ENCODE measurements at regions not wholly inside any gene's neighbourhood (a gene's known extent, or its start where the extent isn't known, plus 50 kb on each side); places are given as distances from the start of the nearest gene placed in this dataset.
"Not testable (repeated sequence)": the region's sequence is repeated elsewhere in the genome, so short reads cannot be mapped to it uniquely, and the experiment has no call there.

DNA sequence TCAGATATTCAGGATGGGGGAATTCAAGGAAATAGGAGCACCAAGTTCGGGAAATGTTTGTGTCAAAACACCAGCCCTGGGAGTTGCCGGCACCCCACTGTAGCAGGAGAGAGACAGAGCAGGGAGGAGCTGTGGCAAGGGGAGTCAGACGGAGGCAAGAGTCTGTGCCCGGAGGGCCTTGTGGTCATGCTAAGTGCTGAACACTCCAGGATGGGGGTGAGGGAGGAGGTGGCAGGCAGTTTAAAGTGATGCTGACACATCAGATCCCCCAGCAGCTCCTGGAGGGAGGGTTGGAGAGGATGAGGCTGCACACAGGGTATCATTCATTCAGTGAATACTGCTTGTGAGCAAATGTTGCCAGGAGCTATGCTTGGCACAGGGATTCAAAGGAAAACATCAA, 150.3 kb upstream of the ETV3 start:
- FAIRE-seq: no peak

- no peak for FAIRE-seq
Observed at GRCh38 chr1:157288006-157288405, 149.8 kb upstream of the ETV3 start.

DNA sequence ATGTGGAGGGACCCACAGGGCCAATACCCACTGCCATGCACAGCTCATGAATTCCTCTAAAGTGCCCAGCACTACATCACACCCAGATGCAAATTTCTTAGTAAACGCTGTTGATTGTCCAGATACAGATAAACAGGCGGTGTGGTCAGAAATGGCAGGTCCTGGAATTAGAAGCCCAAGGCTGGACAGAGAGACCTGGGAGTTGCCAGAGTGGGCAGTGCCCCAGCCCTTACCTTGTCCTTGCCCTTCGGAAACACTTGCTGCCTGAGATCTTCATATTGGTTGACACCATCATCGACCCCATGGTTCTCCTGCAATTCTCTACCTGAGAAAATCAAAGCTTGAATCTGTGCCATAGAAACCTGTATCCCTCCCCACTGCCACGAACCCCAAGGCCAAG, 149.3 kb upstream of the ETV3 start:
- no peak for FAIRE-seq

DNA sequence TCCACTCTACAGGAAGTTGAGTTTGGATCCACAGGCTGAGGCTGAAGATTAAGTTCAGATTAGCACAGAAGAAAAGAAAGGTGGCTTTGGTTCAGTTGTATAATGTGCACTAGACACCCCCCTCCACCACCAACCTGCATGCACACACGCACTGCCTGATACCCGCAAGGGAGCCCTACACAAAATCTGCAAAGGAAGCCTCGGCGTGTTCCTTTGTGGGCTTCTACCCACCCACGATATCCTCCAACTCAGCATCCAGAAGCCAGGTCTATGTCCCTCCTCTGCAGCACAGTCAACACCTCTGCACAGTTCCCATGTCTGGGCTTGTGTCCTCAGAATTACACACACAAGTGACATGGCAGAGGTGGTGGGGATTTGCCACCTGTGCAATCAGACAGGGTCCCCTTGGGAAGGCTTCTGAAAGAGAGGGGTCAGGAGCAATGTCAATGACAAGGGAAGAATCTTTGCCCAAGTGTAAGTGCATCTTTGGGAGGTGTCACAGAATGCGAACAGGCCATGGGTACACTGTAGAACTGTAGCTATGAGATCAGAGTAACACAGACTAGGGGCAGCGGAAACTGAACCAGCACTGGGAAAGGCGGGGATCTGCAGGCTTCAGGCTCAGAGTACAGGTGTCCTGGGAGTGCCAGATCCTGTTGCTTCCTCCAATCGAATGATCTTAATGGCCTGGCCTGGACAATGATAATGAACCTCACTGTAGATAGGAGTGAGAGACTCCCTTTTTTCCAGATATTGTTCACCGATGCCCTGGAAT, 148.6 kb upstream of the ETV3 start:
- no peak for FAIRE-seq

GRCh38 chr1:157286096-157286495, 147.9 kb upstream of the ETV3 start:
- no peak for FAIRE-seq

DNA sequence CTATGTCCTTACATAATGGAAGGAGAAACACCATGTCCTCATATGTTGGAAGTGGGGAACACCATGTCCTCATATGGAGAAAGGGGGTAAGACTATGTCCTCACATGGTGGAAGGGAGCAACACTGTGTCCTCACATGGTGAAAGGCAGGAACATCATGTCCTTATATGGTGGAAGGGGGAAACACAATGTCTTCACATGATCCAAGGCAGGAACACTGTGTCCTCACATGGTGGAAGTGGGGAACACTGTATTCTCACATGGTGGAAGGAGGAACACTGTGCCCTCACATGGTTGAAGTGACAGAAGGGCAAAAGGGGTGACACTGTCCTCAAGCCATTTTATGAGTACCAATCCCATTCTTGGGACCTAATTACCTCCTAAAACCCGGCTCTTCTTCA, 146.3 kb upstream of the ETV3 start:
- no peak for FAIRE-seq

DNA sequence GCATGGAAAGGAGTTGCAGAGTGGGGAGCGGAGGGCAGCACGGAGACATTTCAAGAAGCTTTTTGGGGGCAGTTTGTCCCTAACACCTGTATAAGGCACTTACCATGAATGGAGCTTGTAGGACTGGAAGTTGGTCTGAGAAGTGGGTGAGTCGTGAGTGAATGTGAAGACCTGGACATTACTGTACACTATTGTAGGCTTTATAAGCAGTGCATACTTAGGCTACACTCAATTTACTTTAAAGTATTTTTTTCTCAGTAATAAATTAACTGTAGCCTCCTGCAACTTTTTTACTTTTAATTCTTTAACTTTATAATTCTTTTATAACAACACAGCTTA, 141.6 kb upstream of the ETV3 start:
- no peak for FAIRE-seq

DNA sequence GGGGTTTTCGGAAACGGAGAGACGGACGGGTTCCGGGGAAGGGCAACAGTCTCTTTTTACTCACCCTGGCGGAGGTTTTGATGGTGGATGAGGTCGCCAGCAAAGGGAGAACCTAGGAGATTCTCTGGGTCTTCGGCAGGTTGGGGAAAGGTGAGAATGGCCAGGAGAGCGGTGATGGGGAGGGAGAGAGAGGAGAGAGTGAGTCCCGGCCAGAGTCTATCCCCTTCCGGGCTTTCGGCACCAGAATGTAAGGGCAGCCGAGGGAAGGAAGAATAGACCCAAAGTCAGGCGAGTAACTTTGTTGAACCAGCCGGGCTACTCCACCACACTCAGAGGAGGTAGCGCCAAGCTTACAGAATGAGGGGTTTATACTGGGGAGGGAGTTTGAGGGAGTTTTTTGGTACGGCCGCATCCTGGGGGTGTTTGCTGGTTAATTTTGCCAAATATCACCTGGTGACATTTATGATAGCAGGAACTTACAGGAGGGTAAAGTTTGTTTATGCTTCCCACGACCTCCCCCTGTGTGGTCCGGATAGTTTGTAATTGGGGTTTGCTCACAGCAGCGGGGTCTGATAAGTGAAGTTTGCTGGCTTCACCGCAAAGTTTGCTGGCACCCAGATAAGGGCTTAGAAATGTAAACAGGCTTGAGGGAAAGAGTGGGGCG, 141.1 kb upstream of the ETV3 start:
- no peak for FAIRE-seq

- no peak for FAIRE-seq
Observed at GRCh38 chr1:157278383-157279137, 140.4 kb upstream of the ETV3 start.

DNA sequence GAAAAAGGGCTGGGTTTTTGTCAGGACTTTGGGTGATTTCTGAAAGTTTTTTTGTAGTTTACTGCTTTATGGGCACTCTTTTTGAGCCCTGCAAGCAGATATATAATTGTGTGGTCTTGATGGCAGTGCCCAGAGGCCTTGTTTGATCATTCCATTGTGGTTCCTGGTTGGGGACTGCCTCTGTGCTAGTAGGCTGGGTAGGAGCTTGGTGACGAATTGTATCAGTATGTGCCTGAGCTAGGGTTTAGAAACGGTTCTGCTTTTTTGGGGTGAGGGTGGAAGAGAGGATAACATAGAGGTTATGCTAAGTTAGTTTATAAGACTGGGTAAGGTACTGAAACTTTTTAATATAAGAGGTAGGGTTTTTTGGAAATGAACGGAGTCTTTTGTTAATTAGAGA, 139.7 kb upstream of the ETV3 start:
- FAIRE-seq: no peak

GRCh38 chr1:157277281-157277680, 139.1 kb upstream of the ETV3 start:
- FAIRE-seq: no peak

GRCh38 chr1:157274698-157275534, 136.7 kb upstream of the ETV3 start:
- FAIRE-seq: no peak

- no peak for FAIRE-seq
Observed at GRCh38 chr1:157272729-157273524, 134.7 kb upstream of the ETV3 start.

- no peak for FAIRE-seq
Observed at GRCh38 chr1:157272264-157272663, 134.1 kb upstream of the ETV3 start.

DNA sequence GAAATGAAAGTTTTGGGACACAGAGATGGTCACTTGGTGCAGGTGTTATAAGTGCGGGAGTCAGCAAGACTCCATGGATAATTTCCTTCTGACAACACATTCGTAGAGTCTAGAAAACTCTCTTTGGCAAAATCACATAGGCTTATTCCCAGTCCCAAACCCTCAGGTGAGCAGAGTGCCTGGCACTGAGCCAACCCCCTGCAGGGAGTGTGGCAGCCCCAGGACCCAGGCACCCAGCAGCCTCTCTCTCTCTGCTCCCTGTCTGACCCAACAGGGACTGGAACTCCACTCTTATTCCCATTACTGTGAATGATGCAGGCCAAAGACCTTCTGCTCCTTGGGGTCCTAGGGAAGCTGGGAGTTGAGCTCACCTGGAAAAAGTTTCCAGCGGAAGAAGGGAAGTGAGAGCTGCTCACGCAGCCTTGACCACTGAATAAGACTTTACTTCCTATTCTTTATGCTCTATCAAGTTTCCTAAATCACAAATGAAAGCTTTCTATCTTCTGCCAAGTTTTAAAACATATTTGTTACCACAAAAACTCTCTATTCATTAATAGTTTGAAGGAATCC, 132.6 kb upstream of the ETV3 start:
- FAIRE-seq: no peak

GRCh38 chr1:157269656-157270375, 131.6 kb upstream of the ETV3 start:
- FAIRE-seq: no peak

DNA sequence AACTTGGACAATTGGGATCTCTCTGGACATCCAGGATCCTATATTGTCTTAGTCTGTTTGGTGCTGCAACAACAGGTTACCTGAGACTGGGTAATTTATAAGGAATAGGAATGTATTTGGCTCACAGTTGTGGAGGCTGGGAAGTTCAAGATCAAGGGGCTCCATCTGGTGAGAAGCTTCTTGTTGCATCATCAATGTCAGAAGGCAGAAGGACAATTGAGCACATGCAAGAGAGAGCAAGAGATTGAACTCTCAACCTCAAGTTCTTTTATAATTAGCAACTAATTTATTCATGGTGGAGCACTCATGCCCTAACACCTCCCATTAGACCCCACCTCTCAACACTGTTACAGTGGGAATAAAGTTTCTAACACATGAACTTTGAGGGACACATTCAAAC, 124.7 kb upstream of the ETV3 start:
- no peak for FAIRE-seq

- no peak for FAIRE-seq
Observed at GRCh38 chr1:157262422-157262821, 124.2 kb upstream of the ETV3 start.

- FAIRE-seq: not testable (repeated sequence)
Observed at GRCh38 chr1:157255891-157256290, 117.7 kb upstream of the ETV3 start.

GRCh38 chr1:157254183-157254582, 116.0 kb upstream of the ETV3 start:
- FAIRE-seq: not testable (repeated sequence)

GRCh38 chr1:157252473-157252872, 114.3 kb upstream of the ETV3 start:
- FAIRE-seq: no peak
